A549 (cell line): ENCODE measurements at regions not wholly inside any gene's neighbourhood (a gene's known extent, or its start where the extent isn't known, plus 50 kb on each side); places are given as distances from the start of the nearest gene placed in this dataset.

ENCODE experiments used
- JUN ChIP-seq, 2 experiments: fragments of >200 bp; sonication (Bioruptor Twin); formaldehyde crosslinking; IDR thresholded peaks; 2 replicates in 1 of 2; 3 replicates in 1 of 2; pipeline ENCODE4 v1.6.1; 2016 to 2017
- MAZ ChIP-seq: fragments of 150-350 bp; IDR thresholded peaks from 2 replicates; pipeline ENCODE4 v1.6.1; 2014; ENCODE audit warnings: antibody characterized with exemption, low read depth, low read length, borderline replicate concordance
- POLR2A ChIP-seq: IDR thresholded peaks from 2 replicates; pipeline ENCODE4 v1.6.1; 2012; ENCODE audit warnings: mild to moderate bottlenecking, low read length
- RAD21 ChIP-seq, 2 experiments: fragments of >200 bp in 1 of 2; sonication (Bioruptor Twin) in 1 of 2; formaldehyde crosslinking in 1 of 2; IDR thresholded peaks in 1 of 2; conservative IDR thresholded peaks in 1 of 2; 2 replicates in 1 of 2; 3 replicates in 1 of 2; pipeline ENCODE4 v1.6.1; 2012 to 2018; ENCODE audit warnings: inconsistent platforms in 1 of 2
- SMC3 ChIP-seq: fragments of >200 bp; sonication (Bioruptor Twin); formaldehyde crosslinking; IDR thresholded peaks from 3 replicates; pipeline ENCODE4 v1.6.1; 2018; ENCODE audit warnings: inconsistent platforms
- ZFP36 ChIP-seq: fragments of 450-650 bp; IDR thresholded peaks from 2 replicates; pipeline ENCODE4 v1.6.1; 2014; ENCODE audit warnings: borderline replicate concordance; ENCODE audit not compliant: partially characterized antibody
- TF ChIP-seq, protein P1 (sequence below): fragments of >200 bp; sonication (Bioruptor Twin); formaldehyde crosslinking; IDR thresholded peaks from 3 replicates; pipeline ENCODE4 v1.5.1; 2016
- TF ChIP-seq, protein P2 (sequence below): fragments of 250-450 bp; sonication (Bioruptor Pico); IDR thresholded peaks from 2 replicates; pipeline ENCODE4 v1.5.0; 2021; ENCODE audit warnings: mild to moderate bottlenecking, moderate library complexity, borderline replicate concordance

DNA sequence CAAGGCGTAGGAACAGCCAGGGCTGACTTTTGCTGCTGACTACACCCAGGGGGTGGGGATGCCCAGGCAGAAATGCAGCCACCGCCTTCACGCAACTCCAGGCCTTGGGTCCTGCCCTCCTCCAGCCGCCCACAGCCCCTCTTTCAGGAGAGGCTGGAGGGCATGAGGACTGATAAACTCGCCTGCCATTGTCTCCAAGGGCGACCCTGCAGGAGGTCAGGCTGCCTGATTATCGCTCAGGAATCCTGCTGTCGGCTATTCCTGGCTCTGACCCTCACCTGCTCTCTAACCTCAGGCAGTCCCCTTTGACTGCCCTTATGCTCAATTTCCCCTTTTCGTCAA, 62.0 kb upstream of the HDDC2 start:
- TF ChIP-seq SMC3 (no peak), ZFP36 (no peak), POLR2A (no peak), JUN (IDR thresholded peaks at IDR 0.05) (no peak), RAD21 (conservative IDR thresholded peaks at IDR 0.05 in 1 of 2, IDR thresholded peaks at IDR 0.05 in 1 of 2) (no peak), MAZ (no peak)
- TF ChIP-seq, protein P1, sequence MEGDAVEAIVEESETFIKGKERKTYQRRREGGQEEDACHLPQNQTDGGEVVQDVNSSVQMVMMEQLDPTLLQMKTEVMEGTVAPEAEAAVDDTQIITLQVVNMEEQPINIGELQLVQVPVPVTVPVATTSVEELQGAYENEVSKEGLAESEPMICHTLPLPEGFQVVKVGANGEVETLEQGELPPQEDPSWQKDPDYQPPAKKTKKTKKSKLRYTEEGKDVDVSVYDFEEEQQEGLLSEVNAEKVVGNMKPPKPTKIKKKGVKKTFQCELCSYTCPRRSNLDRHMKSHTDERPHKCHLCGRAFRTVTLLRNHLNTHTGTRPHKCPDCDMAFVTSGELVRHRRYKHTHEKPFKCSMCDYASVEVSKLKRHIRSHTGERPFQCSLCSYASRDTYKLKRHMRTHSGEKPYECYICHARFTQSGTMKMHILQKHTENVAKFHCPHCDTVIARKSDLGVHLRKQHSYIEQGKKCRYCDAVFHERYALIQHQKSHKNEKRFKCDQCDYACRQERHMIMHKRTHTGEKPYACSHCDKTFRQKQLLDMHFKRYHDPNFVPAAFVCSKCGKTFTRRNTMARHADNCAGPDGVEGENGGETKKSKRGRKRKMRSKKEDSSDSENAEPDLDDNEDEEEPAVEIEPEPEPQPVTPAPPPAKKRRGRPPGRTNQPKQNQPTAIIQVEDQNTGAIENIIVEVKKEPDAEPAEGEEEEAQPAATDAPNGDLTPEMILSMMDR: no peak
- TF ChIP-seq, protein P2, sequence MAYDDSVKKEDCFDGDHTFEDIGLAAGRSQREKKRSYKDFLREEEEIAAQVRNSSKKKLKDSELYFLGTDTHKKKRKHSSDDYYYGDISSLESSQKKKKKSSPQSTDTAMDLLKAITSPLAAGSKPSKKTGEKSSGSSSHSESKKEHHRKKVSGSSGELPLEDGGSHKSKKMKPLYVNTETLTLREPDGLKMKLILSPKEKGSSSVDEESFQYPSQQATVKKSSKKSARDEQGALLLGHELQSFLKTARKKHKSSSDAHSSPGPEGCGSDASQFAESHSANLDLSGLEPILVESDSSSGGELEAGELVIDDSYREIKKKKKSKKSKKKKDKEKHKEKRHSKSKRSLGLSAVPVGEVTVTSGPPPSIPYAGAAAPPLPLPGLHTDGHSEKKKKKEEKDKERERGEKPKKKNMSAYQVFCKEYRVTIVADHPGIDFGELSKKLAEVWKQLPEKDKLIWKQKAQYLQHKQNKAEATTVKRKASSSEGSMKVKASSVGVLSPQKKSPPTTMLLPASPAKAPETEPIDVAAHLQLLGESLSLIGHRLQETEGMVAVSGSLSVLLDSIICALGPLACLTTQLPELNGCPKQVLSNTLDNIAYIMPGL: no peak
